Renal cortical epithelial cell (primary cell): ENCODE measurements at regions not wholly inside any gene's neighbourhood (a gene's known extent, or its start where the extent isn't known, plus 50 kb on each side); places are given as distances from the start of the nearest gene placed in this dataset.

Source experiments
- DNase-seq: peaks from one replicate; pipeline ENCODE4 v3.0.0-alpha.2; 2011; ENCODE audit warnings: low read depth

DNA sequence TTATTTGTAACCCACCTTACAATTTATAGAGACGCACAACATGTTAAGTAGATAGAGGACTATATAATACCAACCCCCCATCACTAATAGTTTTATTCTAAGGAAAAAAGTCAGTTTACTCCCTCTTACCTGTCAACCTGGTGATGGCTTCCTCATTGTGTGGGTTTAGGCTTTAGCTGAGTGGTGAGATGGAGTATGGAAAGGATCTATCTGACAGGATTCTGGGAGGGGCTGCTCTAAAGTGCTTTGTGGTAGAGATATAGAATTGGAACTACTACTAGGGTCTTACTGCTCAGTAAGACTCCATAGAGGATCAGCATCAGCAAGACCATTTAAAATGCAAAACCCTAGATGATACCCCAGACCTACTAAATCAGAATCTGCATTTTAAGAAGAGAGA, 82.1 kb upstream of the IFNE start:
- no peak for DNase-seq

GRCh38 chr9:21565155-21565554, 83.0 kb upstream of the IFNE start:
- peak; percentile 43 for DNase-seq

DNA sequence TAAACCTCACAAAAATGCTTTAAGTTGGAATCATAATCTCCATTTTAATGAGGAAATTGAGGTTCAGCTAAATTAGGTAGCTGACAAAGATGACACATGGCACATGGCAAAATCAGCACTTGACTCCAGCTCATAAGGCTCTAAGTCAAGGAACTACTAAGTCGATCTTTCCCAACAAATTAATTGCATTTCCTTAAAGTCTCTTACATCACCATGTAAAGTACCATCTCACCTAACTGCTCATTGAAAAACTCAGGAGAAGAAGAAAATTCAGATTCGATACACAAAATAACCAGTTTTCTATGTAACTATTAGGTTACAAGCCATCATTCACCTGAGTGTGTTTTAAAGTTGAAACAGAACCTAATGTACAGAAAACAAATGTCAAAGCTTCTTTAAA, 85.8 kb upstream of the IFNE start:
- no peak for DNase-seq

GRCh38 chr9:21568484-21568883, 86.4 kb upstream of the IFNE start:
- no peak for DNase-seq

GRCh38 chr9:21569721-21570120, 87.6 kb upstream of the IFNE start:
- DNase-seq: no peak

DNA sequence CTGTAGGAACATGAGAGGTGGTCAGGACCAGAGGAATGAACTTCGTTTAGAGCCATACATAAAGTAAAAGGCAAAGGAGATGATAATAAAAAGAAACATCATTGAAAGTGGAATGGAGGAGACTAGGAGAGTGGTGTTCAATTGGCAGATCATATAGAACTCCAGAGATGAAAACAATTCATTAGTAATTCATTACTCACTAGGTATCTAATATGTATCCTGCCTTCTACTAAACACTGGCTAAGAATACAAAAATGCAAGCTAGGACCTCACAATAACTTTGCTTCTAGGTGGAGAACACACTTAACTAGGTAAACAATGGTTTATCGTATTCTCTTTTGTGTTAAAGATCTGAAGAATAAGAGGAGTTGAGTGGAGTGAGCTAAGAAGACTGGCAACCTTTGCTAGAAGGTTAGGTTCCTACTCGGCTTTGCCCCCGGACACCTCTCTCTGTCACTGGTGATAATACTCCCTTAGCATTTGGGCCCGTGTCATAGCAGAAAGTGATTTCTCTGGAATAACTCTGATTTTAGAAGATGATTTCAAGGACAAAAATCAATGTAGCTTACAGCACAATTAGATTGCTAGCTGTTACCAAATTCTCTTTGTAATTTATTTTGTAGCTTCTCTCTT, 88.6 kb upstream of the IFNE start:
- DNase-seq: no peak

DNA sequence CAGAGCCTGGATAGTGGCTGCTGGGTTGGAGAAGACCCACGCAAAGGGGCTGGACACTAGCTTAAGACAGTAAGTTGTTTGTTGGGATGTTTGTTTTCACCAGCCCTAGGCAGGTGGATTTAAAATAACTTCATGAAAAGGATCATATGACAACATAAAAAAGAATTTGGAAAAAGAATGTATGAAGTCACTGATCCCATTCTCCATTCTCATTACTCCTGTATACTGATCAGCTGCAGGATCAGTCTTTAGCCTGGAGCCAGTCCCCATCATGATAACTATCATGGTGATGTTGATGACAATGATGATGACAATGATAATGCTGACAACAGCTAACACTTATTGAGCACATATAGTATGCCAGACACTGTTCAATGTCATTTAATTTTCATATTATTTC, 92.1 kb upstream of the IFNE start:
- no peak for DNase-seq

- DNase-seq: peak; percentile 98
These were observed 94.4 kb upstream of the IFNE start for GRCh38 chr9:21576331-21577189.

GRCh38 chr9:21579247-21579671, 97.1 kb upstream of the IFNE start:
- peak; percentile 66 for DNase-seq

- DNase-seq: no peak
These were observed 97.6 kb upstream of the IFNE start for GRCh38 chr9:21579743-21580142.

DNA sequence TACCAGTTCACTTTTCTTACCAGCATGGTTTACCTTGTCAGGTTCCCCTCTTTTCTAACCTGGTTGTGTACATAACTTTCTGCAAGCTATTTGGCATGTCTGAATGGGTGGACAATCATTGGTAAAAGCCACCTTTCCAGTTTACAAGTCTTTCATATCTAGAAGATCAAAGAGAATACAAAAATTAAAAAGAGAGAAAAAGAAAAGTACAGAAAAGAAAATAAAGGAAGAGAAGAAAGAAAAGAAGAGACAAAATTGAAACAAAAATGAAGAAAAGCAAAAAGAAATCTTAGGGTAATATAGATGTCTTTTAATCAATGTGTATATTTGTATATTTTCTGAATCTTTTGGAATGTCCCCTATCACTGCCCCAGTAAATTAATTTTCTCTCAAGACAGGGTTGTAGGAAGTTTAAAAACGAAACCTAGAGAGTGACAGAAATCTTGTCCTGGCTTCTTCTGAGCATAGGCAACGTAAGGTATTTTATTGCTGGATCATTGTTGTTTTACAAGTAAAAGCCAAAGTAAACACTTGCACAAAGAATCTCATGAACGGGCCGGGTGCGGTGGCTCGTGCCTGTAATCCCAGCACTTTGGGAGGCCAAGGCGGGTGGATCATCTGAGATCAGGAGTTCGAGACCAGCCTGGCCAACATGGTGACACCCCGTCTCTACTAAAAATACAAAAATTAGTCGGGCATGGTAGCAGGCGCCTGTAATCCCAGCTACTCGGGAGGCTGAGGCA, 98.7 kb upstream of the IFNE start:
- DNase-seq: peak; percentile 47

DNA sequence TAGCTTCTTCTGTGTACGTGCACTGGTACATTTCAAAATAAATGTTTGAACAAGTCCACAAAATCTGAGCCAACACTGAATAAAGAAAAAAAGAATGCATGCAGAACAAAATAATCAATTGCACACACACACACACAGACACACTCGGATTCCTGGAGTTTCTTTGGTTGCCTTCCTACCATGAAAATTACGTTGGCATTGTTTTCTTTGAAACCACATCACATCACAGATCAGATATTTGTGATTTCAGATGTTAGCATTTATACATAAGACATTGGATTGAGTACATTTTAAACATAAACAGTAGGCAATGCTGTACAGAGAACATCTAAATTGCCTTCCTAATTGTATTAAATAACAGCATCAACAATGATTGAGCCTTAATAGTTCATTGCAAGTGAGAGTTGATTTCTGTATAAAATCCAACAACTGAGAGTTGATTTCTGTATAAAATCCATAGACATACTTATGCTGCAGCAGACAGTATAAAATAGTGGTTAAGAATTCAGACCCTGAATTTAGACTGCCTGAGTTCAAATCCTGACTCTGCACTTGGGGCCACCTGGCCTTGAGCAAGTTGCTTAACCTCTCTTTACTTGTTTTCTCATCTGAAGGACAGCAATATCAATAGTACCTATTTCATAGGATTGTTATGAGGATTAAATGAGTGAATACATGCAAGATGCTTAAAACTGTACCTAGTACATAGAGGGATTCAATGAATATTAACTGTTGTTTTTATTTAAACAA, 101.7 kb upstream of the IFNE start:
- DNase-seq: no peak

DNA sequence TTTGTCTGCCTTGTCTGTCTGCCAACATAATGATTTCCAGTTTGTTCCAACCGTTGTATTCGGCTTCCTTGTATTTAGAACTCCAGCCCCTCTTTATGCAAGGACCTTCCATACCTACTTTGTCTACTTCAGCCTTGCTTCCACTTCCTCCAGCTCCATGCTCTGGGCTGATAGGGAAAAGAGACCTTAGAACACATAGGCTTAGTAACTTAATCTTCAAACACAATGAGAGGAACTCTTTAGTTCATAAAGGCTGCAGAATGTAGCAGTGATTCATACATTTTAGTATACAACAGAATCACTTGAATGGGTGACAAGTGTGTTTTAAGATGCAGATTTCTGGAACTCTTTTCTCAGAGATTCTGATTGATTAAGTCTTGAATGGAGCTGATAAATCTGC, 102.8 kb upstream of the IFNE start:
- DNase-seq: no peak

- DNase-seq: peak; percentile 68
These were observed 103.9 kb upstream of the IFNE start for GRCh38 chr9:21585756-21586752.

GRCh38 chr9:21589344-21590056, 107.4 kb upstream of the IFNE start:
- no peak for DNase-seq

DNA sequence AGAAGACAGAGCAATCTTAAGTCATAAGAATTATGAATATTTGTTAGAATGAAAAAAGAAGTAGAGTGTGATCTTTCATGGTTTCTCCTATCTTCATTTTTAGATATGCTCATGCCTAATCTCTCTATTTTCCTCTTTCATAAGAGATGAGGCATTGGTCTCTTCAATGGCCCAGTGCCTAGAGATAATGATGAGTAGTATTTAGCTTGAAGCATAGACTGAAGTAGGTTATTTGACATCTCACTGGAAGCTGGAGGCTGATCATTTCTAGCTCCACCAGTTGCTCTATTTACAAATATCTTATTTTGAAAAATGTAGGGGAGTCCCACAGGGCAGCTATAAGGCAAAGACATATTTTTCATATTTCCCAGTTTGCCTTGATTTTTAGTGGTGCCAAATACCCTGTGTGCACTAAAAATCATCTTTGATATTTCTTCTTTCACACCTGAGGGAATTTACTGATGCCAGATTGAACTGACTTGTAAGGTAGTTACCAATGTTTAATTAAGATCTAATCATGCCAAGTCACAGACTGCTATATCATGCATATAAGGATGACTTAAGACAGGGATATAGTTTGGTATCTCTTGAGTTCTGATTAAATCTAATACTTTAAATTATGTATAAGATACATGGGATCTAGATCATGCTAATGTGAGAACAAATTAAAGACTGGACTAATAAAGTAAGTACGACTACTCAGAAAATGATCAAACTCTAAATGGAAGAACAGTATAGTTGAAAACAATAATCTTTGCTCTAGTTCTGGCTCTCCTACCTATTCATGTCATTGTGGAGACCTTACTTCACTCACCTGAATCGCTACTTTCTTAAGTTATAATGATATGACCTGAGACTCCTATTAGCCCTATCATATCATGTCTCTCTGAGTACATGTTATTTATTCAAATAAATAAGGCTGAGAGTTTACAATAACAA, 108.2 kb upstream of the IFNE start:
- no peak for DNase-seq

DNA sequence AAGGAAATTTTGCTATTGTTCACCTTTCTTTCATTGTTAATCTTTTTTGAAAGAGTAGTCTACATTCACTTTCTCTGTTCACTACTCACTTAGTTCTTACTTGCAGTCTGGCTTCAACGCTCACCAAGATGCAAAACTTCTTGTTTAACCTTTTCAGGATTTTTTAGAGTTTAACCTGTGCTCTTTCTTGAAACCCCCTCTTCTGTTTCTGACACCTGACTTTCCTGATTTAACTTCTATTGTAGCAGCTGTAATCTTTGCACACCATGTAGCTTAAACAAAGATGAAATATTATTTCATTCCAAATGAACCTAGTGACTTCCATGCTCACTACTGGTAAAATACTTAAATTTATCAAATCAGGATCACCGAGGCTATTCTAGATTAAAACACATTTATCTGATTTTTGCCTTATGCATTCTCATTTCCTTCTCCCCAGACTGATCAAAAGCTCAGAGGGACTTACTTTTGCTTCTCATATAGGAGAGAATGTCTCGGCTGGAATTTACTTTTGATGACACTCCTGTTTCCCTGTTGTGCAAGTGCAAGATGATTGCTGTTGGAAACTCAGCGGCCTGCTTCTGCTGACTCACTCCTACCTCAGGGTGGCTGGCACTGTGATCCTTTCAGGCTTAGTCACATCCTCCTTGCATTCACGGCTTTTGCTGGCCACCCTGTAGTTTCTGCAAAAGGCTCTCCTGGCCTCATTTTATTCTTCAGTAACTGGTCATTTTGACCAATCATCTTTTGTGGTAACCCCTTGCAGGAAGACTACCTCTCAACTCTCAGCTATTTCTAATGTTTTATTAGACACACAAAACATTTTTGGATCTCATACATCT, 109.3 kb upstream of the IFNE start:
- DNase-seq: peak; percentile 99

- no peak for DNase-seq
These were observed 109.9 kb upstream of the IFNE start for GRCh38 chr9:21592063-21592338.
